H1 (cell line): ENCODE measurements at regions not wholly inside any gene's neighbourhood (a gene's known extent, or its start where the extent isn't known, plus 50 kb on each side); places are given as distances from the start of the nearest gene placed in this dataset.

Experiments used
- CTCF ChIA-PET: fragments of 300-600 bp; sonication (Branson Sonifier 250); formaldehyde crosslinking; loops from one replicate; lab custom pipeline; 2021; ENCODE audit not compliant: partially characterized antibody; lab: Charles Lee
- POLR2A ChIA-PET: fragments of 300-600 bp; sonication (Branson Sonifier 250); formaldehyde crosslinking; loops from one replicate; lab custom pipeline; 2021; ENCODE audit warnings: inconsistent platforms; ENCODE audit not compliant: partially characterized antibody; lab: Charles Lee
- DNase-seq, 2 experiments: peaks; one replicate each; pipeline versions ENCODE4 v3.0.0 to v3.0.0-alpha.2; 2010 to 2022; ENCODE audit warnings: low spot score in 2 of 2, low read depth in 1 of 2, mixed read lengths in 1 of 2
- FAIRE-seq: peaks from 2 replicates; lab custom pipeline; 2011; peaks lifted over from hg19 to GRCh38; lab: Jason Lieb, UNC
- H2AFZ ChIP-seq: 2 replicates; pipeline ENCODE4 v1.8.1; 2012; ENCODE audit warnings: low read length, inconsistent platforms
- H2AK5ac ChIP-seq: 2 replicates; pipeline ENCODE4 v1.6.1; 2013; ENCODE audit warnings: low read depth, low read length
- H2BK120ac ChIP-seq: replicated peaks from 2 replicates; pipeline ENCODE3; 2013; ENCODE audit warnings: low read depth, low read length, inconsistent platforms
- H2BK12ac ChIP-seq: 2 replicates; pipeline ENCODE4 v1.6.1; 2013; ENCODE audit warnings: low read depth, low read length
- H2BK15ac ChIP-seq: 2 replicates; pipeline ENCODE4 v1.6.1; 2013; ENCODE audit warnings: low read length
- H2BK20ac ChIP-seq: 2 replicates; pipeline ENCODE4 v1.6.1; 2013; ENCODE audit warnings: low read length
- H2BK5ac ChIP-seq: 2 replicates; pipeline ENCODE4 v1.6.1; 2013; ENCODE audit warnings: low read depth, low read length
- H3K14ac ChIP-seq: 2 replicates; pipeline ENCODE4 v1.6.1; 2013; ENCODE audit warnings: inconsistent platforms; ENCODE audit not compliant: insufficient read length
- H3K18ac ChIP-seq: 2 replicates; pipeline ENCODE4 v1.6.1; 2013; ENCODE audit warnings: low read length; ENCODE audit errors: extremely low read depth
- H3K23ac ChIP-seq: 2 replicates; pipeline ENCODE4 v1.6.1; 2013; ENCODE audit warnings: inconsistent platforms; ENCODE audit not compliant: insufficient read length
- H3K23me2 ChIP-seq: 2 replicates; pipeline ENCODE4 v1.6.1; 2013; ENCODE audit warnings: low read depth, low read length
- H3K27ac ChIP-seq: 2 replicates; pipeline ENCODE4 v1.6.1; 2011; ENCODE audit warnings: low read depth, low read length, inconsistent platforms
- H3K27me3 ChIP-seq, 4 experiments: replicated peaks in 1 of 4; 1 replicate in 1 of 4; 2 replicates in 3 of 4; pipeline versions ENCODE4 v1.6.1 to v1.8.1; 2011 to 2013; ENCODE audit warnings: low read length in 3 of 4, mild to moderate bottlenecking in 3 of 4, inconsistent platforms in 2 of 4, mixed read lengths in 2 of 4, moderate library complexity in 1 of 4; ENCODE audit not compliant: control insufficient read depth in 3 of 4, insufficient read depth in 3 of 4; ENCODE audit errors: extremely low read depth in 1 of 4
- H3K36me3 ChIP-seq, 4 experiments: 2 replicates each; pipeline versions ENCODE4 v1.6.1 to v1.8.1; 2011 to 2013; ENCODE audit warnings: mild to moderate bottlenecking in 4 of 4, low read length in 3 of 4, moderate library complexity in 2 of 4, control low read depth in 1 of 4, inconsistent platforms in 1 of 4; ENCODE audit not compliant: insufficient read depth in 4 of 4, control insufficient read depth in 2 of 4
- H3K4ac ChIP-seq: replicated peaks from 2 replicates; pipeline ENCODE3; 2013; ENCODE audit warnings: low read length, low read depth, mixed read lengths, inconsistent platforms; ENCODE audit not compliant: insufficient read length
- H3K4me1 ChIP-seq, 4 experiments: replicated peaks in 1 of 4; 1 replicate in 1 of 4; 2 replicates in 3 of 4; pipeline versions ENCODE4 v1.6.1 to v1.8.1; 2011 to 2013; ENCODE audit warnings: low read length in 3 of 4, inconsistent platforms in 2 of 4, mixed read lengths in 1 of 4; ENCODE audit not compliant: insufficient read depth in 4 of 4, control insufficient read depth in 3 of 4
- H3K4me2 ChIP-seq, 2 experiments: 2 replicates each; pipeline versions ENCODE4 v1.6.1 to v1.8.1; 2011 to 2013; ENCODE audit warnings: low read depth in 2 of 2, low read length in 2 of 2, control low read depth in 1 of 2, inconsistent platforms in 1 of 2, mild to moderate bottlenecking in 1 of 2; ENCODE audit not compliant: insufficient read depth in 1 of 2
- H3K4me3 ChIP-seq, 4 experiments: fragments of 200-600, 300-600 bp in 1 of 4; sonication (generic), shearing (Covaris generic), sonication (Bioruptor Twin) in 1 of 4; 2 replicates each; pipeline versions ENCODE4 v1.5.1 to v1.8.1; 2011 to 2016; ENCODE audit warnings: low read length in 4 of 4, low read depth in 3 of 4, control low read depth in 2 of 4, inconsistent platforms in 2 of 4, mild to moderate bottlenecking in 2 of 4, mixed read lengths in 1 of 4, moderate library complexity in 1 of 4; ENCODE audit not compliant: insufficient read depth in 2 of 4; ENCODE audit errors: extremely low read depth in 1 of 4
- H3K56ac ChIP-seq: replicated peaks from 2 replicates; pipeline ENCODE3; 2013; ENCODE audit warnings: low read depth, mild to moderate bottlenecking, mixed read lengths, low read length, inconsistent platforms; ENCODE audit not compliant: insufficient read length
- H3K79me1 ChIP-seq: 2 replicates; pipeline ENCODE4 v1.6.1; 2013; ENCODE audit warnings: low read depth, low read length, control low read depth
- H3K79me2 ChIP-seq, 2 experiments: 2 replicates each; pipeline versions ENCODE4 v1.6.1 to v1.8.1; 2012 to 2013; ENCODE audit warnings: low read length in 2 of 2, mild to moderate bottlenecking in 2 of 2, inconsistent platforms in 1 of 2; ENCODE audit not compliant: insufficient read depth in 2 of 2, control insufficient read depth in 1 of 2
- H3K9ac ChIP-seq, 4 experiments: replicated peaks in 1 of 4; 1 replicate in 1 of 4; 2 replicates in 3 of 4; pipeline versions ENCODE4 v1.6.1 to v1.8.1; 2011 to 2013; ENCODE audit warnings: low read depth in 3 of 4, low read length in 3 of 4, control low read depth in 2 of 4, mild to moderate bottlenecking in 2 of 4, moderate library complexity in 2 of 4, inconsistent platforms in 1 of 4; ENCODE audit errors: extremely low read depth in 1 of 4
- H3K9me3 ChIP-seq, 2 experiments: 2 replicates each; pipeline versions ENCODE4 v1.6.1 to v1.8.1; 2012 to 2013; ENCODE audit warnings: mild to moderate bottlenecking in 2 of 2, moderate library complexity in 2 of 2, control low read depth in 1 of 2, inconsistent platforms in 1 of 2, low read depth in 1 of 2, low read length in 1 of 2, mixed read lengths in 1 of 2; ENCODE audit not compliant: insufficient read depth in 2 of 2
- H4K20me1 ChIP-seq, 2 experiments: replicated peaks in 1 of 2; 2 replicates each; pipeline versions ENCODE3 to v1.8.1; 2011 to 2013; ENCODE audit warnings: inconsistent platforms in 2 of 2, low read length in 2 of 2, mild to moderate bottlenecking in 1 of 2; ENCODE audit not compliant: insufficient read depth in 2 of 2, control insufficient read depth in 1 of 2
- H4K5ac ChIP-seq: 2 replicates; pipeline ENCODE4 v1.6.1; 2013; ENCODE audit warnings: low read length, low read depth, mixed read lengths, inconsistent platforms; ENCODE audit not compliant: insufficient read length
- H4K8ac ChIP-seq: 2 replicates; pipeline ENCODE4 v1.8.0; 2013; ENCODE audit warnings: mild to moderate bottlenecking, moderate library complexity, low read length, inconsistent platforms; ENCODE audit not compliant: insufficient read depth; ENCODE audit errors: extremely low read depth
- H4K91ac ChIP-seq: replicated peaks from 2 replicates; pipeline ENCODE3; 2013; ENCODE audit warnings: low read length, mixed read lengths, inconsistent platforms; ENCODE audit not compliant: insufficient read length
- CTCF ChIP-seq, 3 experiments: IDR thresholded peaks; 1 replicate in 2 of 3; 2 replicates in 1 of 3; pipeline versions ENCODE4 v1.5.1 to v1.6.1; 2011; ENCODE audit warnings: low read length in 3 of 3, mild to moderate bottlenecking in 3 of 3, inconsistent platforms in 2 of 3, low read depth in 1 of 3, moderate library complexity in 1 of 3; ENCODE audit not compliant: insufficient read depth in 1 of 3; ENCODE audit errors: control extremely low read depth in 1 of 3
- HDAC2 ChIP-seq, 2 experiments: fragments of 300-600 bp in 1 of 2; sonication (generic) in 1 of 2; IDR thresholded peaks; 2 replicates each; pipeline ENCODE4 v1.6.1; 2011 to 2012; ENCODE audit warnings: low read depth in 2 of 2, low read length in 2 of 2, mild to moderate bottlenecking in 2 of 2, moderate library complexity in 2 of 2, borderline replicate concordance in 1 of 2, inconsistent platforms in 1 of 2
- RFX5 ChIP-seq: IDR thresholded peaks from 2 replicates; pipeline ENCODE4 v1.6.1; 2011; ENCODE audit warnings: low read depth, low read length, improper control_type of control experiment, borderline replicate concordance
- SAP30 ChIP-seq: fragments of 300-600 bp; sonication (generic); IDR thresholded peaks from 2 replicates; pipeline ENCODE4 v1.7.1; 2012; ENCODE audit warnings: low read length, moderate library complexity, mild to moderate bottlenecking, inconsistent platforms; ENCODE audit not compliant: insufficient read depth, insufficient replicate concordance
- WGBS, 2 experiments: shearing (Covaris generic) in 1 of 2; methylation state at CpG; one replicate each; pipeline versions ENCODE4 v1.1.6 to v1.1.7; 2013 to 2015; ENCODE audit warnings: low lambda C conversion rate in 2 of 2, mixed read lengths in 2 of 2, inconsistent platforms in 1 of 2, low coverage in 1 of 2, missing lambda C conversion rate in 1 of 2; ENCODE audit not compliant: insufficient replicate concordance in 2 of 2, insufficient coverage in 1 of 2, insufficient read length in 1 of 2; ENCODE audit errors: extremely low coverage in 1 of 2, missing lambda C conversion rate in 1 of 2; 5-methylcytosine and 5-hydroxymethylcytosine counted together

GRCh38 chr13:50494138-50494537 is 349.4 kb downstream of the DLEU7 start:
- FAIRE-seq, result no peak
- 87% methylated on average over 2 of the region's 2 CpGs; no CpG with 5 or more reads in 1 of the 2 experiments for WGBS, 2 experiments

More at GRCh38 chr13:50494138-50494537, 349.4 kb downstream of the DLEU7 start:
- no peaks in the 10 kb centered on the region for H4K20me1 ChIP-seq
- H3K4me1 ChIP-seq, result no peaks in the 10 kb centered on the region
- H3K18ac ChIP-seq, result no peak overlapping the region
- H2BK120ac ChIP-seq, result no peak overlapping the region
- ChIA-PET POLR2A (interaction anchor here (1.2 kb wide), 1 partner anchor 34 kb away, joined by 3 read pairs; no protein-coding TSS in a partner anchor), CTCF (interaction anchor here (1.0 kb wide), 1 partner anchor 30 kb away, joined by 3 read pairs; no protein-coding TSS in a partner anchor)
- no peak overlapping the region for H2BK15ac ChIP-seq
- no peaks in the 10 kb centered on the region for H3K27me3 ChIP-seq
- H2BK5ac ChIP-seq, result no peak overlapping the region
- no peaks in the 10 kb centered on the region for H3K9me3 ChIP-seq
- DNase-seq, result no peak
- H2BK20ac ChIP-seq, result no peak overlapping the region
- H3K79me1 ChIP-seq, result no peaks in the 10 kb centered on the region
- no peak overlapping the region for H3K9ac ChIP-seq
- no peak overlapping the region for H3K23ac ChIP-seq
- no peak overlapping the region for H3K4me3 ChIP-seq
- no peak overlapping the region for H2AFZ ChIP-seq
- no peak overlapping the region for H3K4me2 ChIP-seq
- H3K56ac ChIP-seq, result no peak overlapping the region
- H4K5ac ChIP-seq, result no peak overlapping the region
- no peak overlapping the region for H4K8ac ChIP-seq
- no peaks in the 10 kb centered on the region for H3K79me2 ChIP-seq
- H4K91ac ChIP-seq, result no peak overlapping the region
- no peak overlapping the region for H3K14ac ChIP-seq
- no peak overlapping the region for H3K4ac ChIP-seq
- H2AK5ac ChIP-seq, result no peak overlapping the region
- no peak overlapping the region for H3K27ac ChIP-seq
- no peak overlapping the region for H2BK12ac ChIP-seq
- H3K23me2 ChIP-seq, result no peaks in the 10 kb centered on the region
- no peaks in the 10 kb centered on the region for H3K36me3 ChIP-seq
- TF ChIP-seq SAP30 (no peak), HDAC2 (IDR thresholded peaks at IDR 0.05; ENCODE audit: borderline replicate concordance in 1 of 2, low read depth in 2 of 2, low read length in 2 of 2) (no peak), CTCF (IDR thresholded peaks at IDR 0.05; ENCODE audit: control extremely low read depth in 1 of 3, insufficient read depth in 1 of 3, low read depth in 1 of 3, low read length in 3 of 3) (no peak), RFX5 (no peak)
